ENCODE measurements at regions not wholly inside any gene's neighbourhood (a gene's known extent, or its start where the extent isn't known, plus 50 kb on each side); places are given as distances from the start of the nearest gene placed in this dataset.

DNA sequence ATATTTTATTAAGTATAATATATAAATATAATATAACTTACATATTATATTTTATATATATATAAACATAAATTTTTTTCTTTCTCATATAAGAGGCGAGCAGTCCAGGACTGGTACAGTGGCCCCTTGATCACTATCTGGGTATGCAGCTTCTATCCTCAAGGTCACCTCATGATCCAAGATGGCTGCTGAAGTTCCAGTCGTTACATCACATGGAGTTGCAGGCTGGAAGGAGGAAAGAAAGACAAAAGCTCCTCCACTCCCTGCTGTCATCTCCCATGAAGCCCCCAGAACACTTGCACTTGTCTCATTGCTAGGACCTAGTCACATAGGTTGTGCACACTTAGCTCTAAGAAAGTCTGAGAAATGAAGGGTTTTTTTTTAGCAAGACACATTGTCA, 145.1 kb upstream of the SLC1A4 start:
- no peak for TF ChIP-seq CTCF (IDR thresholded peaks at IDR 0.05; ENCODE audit: control extremely low read depth, extremely low read depth, low read depth, missing control alignments)
- DNase-seq (ENCODE audit: extremely low spot score) = no peak
- POLR2A ChIA-PET = no interaction called here
- CTCF ChIA-PET = interaction anchor here (1.0 to 1.1 kb wide), 3 partner anchors 15 to 198 kb away, joined by 3 read pairs; no protein-coding TSS in a partner anchor

DNA sequence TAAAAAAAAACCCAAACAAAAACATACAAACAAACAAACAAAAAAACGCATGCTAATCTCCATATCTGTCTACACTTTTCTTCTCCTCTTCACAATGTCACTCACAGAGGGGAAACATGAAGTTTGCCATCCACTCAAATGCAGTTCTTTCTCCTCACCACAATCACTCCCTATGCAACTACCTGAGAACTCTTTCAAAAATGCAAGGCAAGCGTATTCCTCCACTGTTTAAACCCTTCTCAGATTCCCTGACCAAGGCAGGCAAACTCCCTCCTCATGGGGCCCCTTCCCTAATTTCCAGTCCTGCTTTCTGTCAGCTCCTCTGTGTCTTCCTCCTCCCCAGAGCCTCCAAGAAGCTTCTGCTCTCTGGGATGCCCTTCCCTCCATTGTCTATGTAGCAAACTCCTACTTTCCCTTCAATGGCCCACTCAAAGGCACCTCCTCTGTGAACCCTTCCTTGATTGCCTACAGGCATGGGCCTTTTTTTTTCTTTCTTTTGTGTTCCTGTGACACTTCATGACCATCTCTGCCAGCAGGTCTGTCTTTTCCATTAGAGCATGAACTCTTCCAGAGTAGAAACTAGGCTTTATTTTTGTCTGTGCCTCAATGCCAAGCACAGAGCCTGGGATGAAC, 143.8 kb upstream of the SLC1A4 start:
- no peak for TF ChIP-seq CTCF (IDR thresholded peaks at IDR 0.05; ENCODE audit: control extremely low read depth, extremely low read depth, low read depth, missing control alignments)
- ChIA-PET POLR2A (no interaction called here), CTCF (interaction anchor here (1.4 kb wide), 1 partner anchor 14 kb away, joined by 5 read pairs; no protein-coding TSS in a partner anchor)
- DNase-seq (ENCODE audit: extremely low spot score) = no peak

GRCh38 chr2:64846177-64846576, 143.0 kb upstream of the SLC1A4 start:
- DNase-seq (ENCODE audit: extremely low spot score) = no peak
- CTCF ChIA-PET = interaction anchor here (1.4 kb wide), 1 partner anchor 15 kb away, joined by 5 read pairs; no protein-coding TSS in a partner anchor
- TF ChIP-seq CTCF (IDR thresholded peaks at IDR 0.05; ENCODE audit: control extremely low read depth, extremely low read depth, low read depth, missing control alignments) = no peak
- POLR2A ChIA-PET = no interaction called here

GRCh38 chr2:64847930-64848329, 141.3 kb upstream of the SLC1A4 start:
- TF ChIP-seq CTCF (IDR thresholded peaks at IDR 0.05; ENCODE audit: control extremely low read depth, extremely low read depth, low read depth, missing control alignments) = no peak
- no peak for DNase-seq (ENCODE audit: extremely low spot score)
- ChIA-PET CTCF (interaction anchor here (0.9 to 5.0 kb wide), 13 partner anchors 9 to 517 kb away, joined by 3 to 30 read pairs (median 4); partner anchors contain the start of gene AFTPH), POLR2A (interaction anchor here (0.6 kb wide), 1 partner anchor 10 kb away, joined by 3 read pairs; no protein-coding TSS in a partner anchor)

- POLR2A ChIA-PET = interaction anchor here (0.6 kb wide), 1 partner anchor 11 kb away, joined by 3 read pairs; no protein-coding TSS in a partner anchor
- CTCF ChIA-PET = interaction anchor here (0.9 to 5.0 kb wide), 15 partner anchors 8 to 518 kb away, joined by 3 to 30 read pairs (median 4); partner anchors contain the start of gene AFTPH
- no peak for DNase-seq (ENCODE audit: extremely low spot score)
Measured at GRCh38 chr2:64848363-64848762, 140.8 kb upstream of the SLC1A4 start.

DNA sequence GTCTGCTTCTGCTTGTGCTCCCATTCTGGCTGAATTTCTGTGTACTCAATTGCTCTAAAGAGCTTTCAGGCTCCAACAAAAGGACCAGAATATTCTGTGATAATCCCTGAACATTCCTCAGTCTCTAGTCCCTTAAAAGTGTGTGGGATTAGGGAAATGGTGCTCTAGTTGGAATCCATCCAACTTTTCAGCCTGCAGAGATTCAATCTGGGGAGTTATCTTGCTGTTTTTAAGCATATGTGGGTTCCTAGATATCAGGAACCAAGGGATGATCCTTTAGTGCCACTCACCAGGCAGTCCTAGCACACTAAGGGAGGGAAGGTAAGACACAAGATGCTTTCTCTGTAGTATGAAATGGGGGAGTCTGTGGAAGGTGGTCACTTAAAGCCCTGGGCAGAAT, 140.3 kb upstream of the SLC1A4 start:
- DNase-seq (ENCODE audit: extremely low spot score) = no peak
- ChIA-PET POLR2A (no interaction called here), CTCF (interaction anchor here (0.9 to 5.0 kb wide), 12 partner anchors 8 to 518 kb away, joined by 3 to 30 read pairs (median 3); no protein-coding TSS in a partner anchor)
- TF ChIP-seq CTCF (IDR thresholded peaks at IDR 0.05; ENCODE audit: control extremely low read depth, extremely low read depth, low read depth, missing control alignments) = no peak

More at GRCh38 chr2:64848363-64848762, 140.8 kb upstream of the SLC1A4 start:
- no peak for TF ChIP-seq CTCF (IDR thresholded peaks at IDR 0.05; ENCODE audit: control extremely low read depth, extremely low read depth, low read depth, missing control alignments)
